IMR-90 (cell line): ENCODE measurements at regions not wholly inside any gene's neighbourhood (a gene's known extent, or its start where the extent isn't known, plus 50 kb on each side); places are given as distances from the start of the nearest gene placed in this dataset.

Experiments used
- CTCF ChIP-seq: conservative IDR thresholded peaks from 2 replicates; pipeline ENCODE4 v1.5.1; 2012; ENCODE audit warnings: mild to moderate bottlenecking, low read depth, low read length, improper control_type of control experiment
- USF2 ChIP-seq: fragments of 150-350 bp; IDR thresholded peaks from 2 replicates; pipeline ENCODE4 v1.6.1; 2017; ENCODE audit warnings: mild to moderate bottlenecking, antibody characterized with exemption, low read length, low read depth

GRCh38 chr2:5932556-5933469 lies 240.6 kb downstream of the SOX11 start:
- no peak for TF ChIP-seq CTCF
- TF ChIP-seq USF2 = no peak
